IPS-18a (cell line): ENCODE measurements at regions not wholly inside any gene's neighbourhood (a gene's known extent, or its start where the extent isn't known, plus 50 kb on each side); places are given as distances from the start of the nearest gene placed in this dataset.
"Not testable (repeated sequence)": the region's sequence is repeated elsewhere in the genome, so short reads cannot be mapped to it uniquely, and the experiment has no call there.

ENCODE experiments used
- H3K27ac ChIP-seq: one replicate; pipeline ENCODE4 v1.5.1; 2013; ENCODE audit warnings: low read length
- H3K27me3 ChIP-seq: one replicate; pipeline ENCODE4 v1.6.1; 2013; ENCODE audit warnings: mild to moderate bottlenecking, low read length; ENCODE audit not compliant: control insufficient read depth, insufficient read depth
- H3K36me3 ChIP-seq: one replicate; pipeline ENCODE4 v1.6.1; 2013; ENCODE audit warnings: low read depth, low read length; ENCODE audit not compliant: control insufficient read depth
- H3K4me1 ChIP-seq: one replicate; pipeline ENCODE4 v1.6.1; 2013; ENCODE audit warnings: low read depth, low read length; ENCODE audit not compliant: control insufficient read depth
- H3K4me3 ChIP-seq: one replicate; pipeline ENCODE4 v1.5.1; 2013; ENCODE audit warnings: low read length
- H3K9ac ChIP-seq: one replicate; pipeline ENCODE4 v1.6.1; 2013; ENCODE audit warnings: mild to moderate bottlenecking, low read length, moderate library complexity
- H3K9me3 ChIP-seq: one replicate; pipeline ENCODE4 v1.6.1; 2013; ENCODE audit warnings: low read depth, low read length; ENCODE audit not compliant: control insufficient read depth

- Histone ChIP-seq H3K27me3 (no peaks in the 10 kb centered on the region), H3K4me3 (no peak overlapping the region), H3K36me3 (no peaks in the 10 kb centered on the region), H3K27ac (no peak overlapping the region), H3K4me1 (no peaks in the 10 kb centered on the region), H3K9me3 (no peaks in the 10 kb centered on the region), H3K9ac (no peak overlapping the region)
Observed at GRCh38 chr9:135306699-135307098, 172.9 kb upstream of the PPP1R26 start.

GRCh38 chr9:135307300-135307699 is 172.3 kb upstream of the PPP1R26 start:
- Histone ChIP-seq H3K9me3 (no peaks in the 10 kb centered on the region), H3K27ac (no peak overlapping the region), H3K27me3 (no peaks in the 10 kb centered on the region), H3K4me1 (no peaks in the 10 kb centered on the region), H3K36me3 (no peaks in the 10 kb centered on the region), H3K4me3 (no peak overlapping the region), H3K9ac (no peak overlapping the region)

- not testable (repeated sequence) for H3K4me3 ChIP-seq, H3K9ac ChIP-seq, H3K36me3 ChIP-seq, H3K27ac ChIP-seq, H3K9me3 ChIP-seq, H3K4me1 ChIP-seq, H3K27me3 ChIP-seq
Observed at GRCh38 chr9:135307919-135308318, 171.7 kb upstream of the PPP1R26 start.

- Histone ChIP-seq H3K4me1 (no peaks in the 10 kb centered on the region), H3K27ac (no peak overlapping the region), H3K4me3 (no peak overlapping the region), H3K36me3 (no peaks in the 10 kb centered on the region), H3K27me3 (no peaks in the 10 kb centered on the region), H3K9ac (no peak overlapping the region), H3K9me3 (peaks cover 10% of the 10 kb centered on the region)
Observed at GRCh38 chr9:135308821-135309762, 170.5 kb upstream of the PPP1R26 start.

GRCh38 chr9:135309763-135310125 is 169.8 kb upstream of the PPP1R26 start:
- Histone ChIP-seq H3K4me3 (no peak overlapping the region), H3K9me3 (peaks cover 11% of the 10 kb centered on the region), H3K27ac (no peak overlapping the region), H3K9ac (no peak overlapping the region), H3K36me3 (no peaks in the 10 kb centered on the region), H3K4me1 (no peaks in the 10 kb centered on the region), H3K27me3 (no peaks in the 10 kb centered on the region)

- H3K27me3 ChIP-seq: no peaks in the 10 kb centered on the region
- H3K9me3 ChIP-seq: peaks cover 11% of the 10 kb centered on the region
- no peaks in the 10 kb centered on the region for H3K36me3 ChIP-seq
- no peak overlapping the region for H3K4me3 ChIP-seq
- H3K4me1 ChIP-seq: no peaks in the 10 kb centered on the region
- no peak overlapping the region for H3K9ac ChIP-seq
- no peak overlapping the region for H3K27ac ChIP-seq
Observed at GRCh38 chr9:135310134-135310533, 169.4 kb upstream of the PPP1R26 start.

- no peak overlapping the region for H3K9ac ChIP-seq
- no peak overlapping the region for H3K27ac ChIP-seq
- H3K4me3 ChIP-seq: no peak overlapping the region
- H3K36me3 ChIP-seq: no peaks in the 10 kb centered on the region
- peaks cover 11% of the 10 kb centered on the region for H3K9me3 ChIP-seq
- H3K4me1 ChIP-seq: peaks cover 15% of the 10 kb centered on the region
- no peaks in the 10 kb centered on the region for H3K27me3 ChIP-seq
Observed at GRCh38 chr9:135315572-135315971, 164.0 kb upstream of the PPP1R26 start.

- Histone ChIP-seq H3K4me1 (peaks cover 20% of the 10 kb centered on the region), H3K27ac (no peak overlapping the region), H3K4me3 (peak overlapping the region; percentile 4), H3K9ac (no peak overlapping the region), H3K27me3 (no peaks in the 10 kb centered on the region), H3K9me3 (no peaks in the 10 kb centered on the region), H3K36me3 (no peaks in the 10 kb centered on the region)
Observed at GRCh38 chr9:135320331-135320730, 159.3 kb upstream of the PPP1R26 start.

- Histone ChIP-seq H3K9ac (no peak overlapping the region), H3K27ac (no peak overlapping the region), H3K36me3 (no peaks in the 10 kb centered on the region), H3K4me3 (no peak overlapping the region), H3K9me3 (no peaks in the 10 kb centered on the region), H3K27me3 (no peaks in the 10 kb centered on the region), H3K4me1 (peaks cover 20% of the 10 kb centered on the region)
Observed at GRCh38 chr9:135320943-135321342, 158.6 kb upstream of the PPP1R26 start.

GRCh38 chr9:135321580-135321979 is 158.0 kb upstream of the PPP1R26 start:
- no peaks in the 10 kb centered on the region for H3K9me3 ChIP-seq
- no peak overlapping the region for H3K27ac ChIP-seq
- no peak overlapping the region for H3K9ac ChIP-seq
- H3K4me1 ChIP-seq: peaks cover 20% of the 10 kb centered on the region
- no peaks in the 10 kb centered on the region for H3K36me3 ChIP-seq
- H3K4me3 ChIP-seq: no peak overlapping the region
- H3K27me3 ChIP-seq: no peaks in the 10 kb centered on the region

GRCh38 chr9:135324329-135324728 is 155.3 kb upstream of the PPP1R26 start:
- Histone ChIP-seq H3K4me1 (peaks cover 18% of the 10 kb centered on the region), H3K4me3 (no peak overlapping the region), H3K27ac (no peak overlapping the region), H3K9ac (no peak overlapping the region), H3K36me3 (no peaks in the 10 kb centered on the region), H3K27me3 (no peaks in the 10 kb centered on the region), H3K9me3 (no peaks in the 10 kb centered on the region)

- Histone ChIP-seq H3K27ac (no peak overlapping the region), H3K4me3 (no peak overlapping the region), H3K9ac (no peak overlapping the region), H3K9me3 (no peaks in the 10 kb centered on the region), H3K36me3 (no peaks in the 10 kb centered on the region), H3K27me3 (no peaks in the 10 kb centered on the region), H3K4me1 (no peaks in the 10 kb centered on the region)
Observed at GRCh38 chr9:135326141-135326540, 153.4 kb upstream of the PPP1R26 start.
